Pons (tissue), 1 donor: ENCODE measurements at regions not wholly inside any gene's neighbourhood (a gene's known extent, or its start where the extent isn't known, plus 50 kb on each side); places are given as distances from the start of the nearest gene placed in this dataset.
"Not testable (repeated sequence)": the region's sequence is repeated elsewhere in the genome, so short reads cannot be mapped to it uniquely, and the experiment has no call there.

Experiments
- DNase-seq: peaks from one replicate; pipeline ENCODE4 v3.0.0-alpha.2; 2016; ENCODE audit warnings: low spot score

- DNase-seq = peak; percentile 5
Observed at GRCh38 chr14:27799066-27800028, 967.2 kb upstream of the FOXG1 start.

DNA sequence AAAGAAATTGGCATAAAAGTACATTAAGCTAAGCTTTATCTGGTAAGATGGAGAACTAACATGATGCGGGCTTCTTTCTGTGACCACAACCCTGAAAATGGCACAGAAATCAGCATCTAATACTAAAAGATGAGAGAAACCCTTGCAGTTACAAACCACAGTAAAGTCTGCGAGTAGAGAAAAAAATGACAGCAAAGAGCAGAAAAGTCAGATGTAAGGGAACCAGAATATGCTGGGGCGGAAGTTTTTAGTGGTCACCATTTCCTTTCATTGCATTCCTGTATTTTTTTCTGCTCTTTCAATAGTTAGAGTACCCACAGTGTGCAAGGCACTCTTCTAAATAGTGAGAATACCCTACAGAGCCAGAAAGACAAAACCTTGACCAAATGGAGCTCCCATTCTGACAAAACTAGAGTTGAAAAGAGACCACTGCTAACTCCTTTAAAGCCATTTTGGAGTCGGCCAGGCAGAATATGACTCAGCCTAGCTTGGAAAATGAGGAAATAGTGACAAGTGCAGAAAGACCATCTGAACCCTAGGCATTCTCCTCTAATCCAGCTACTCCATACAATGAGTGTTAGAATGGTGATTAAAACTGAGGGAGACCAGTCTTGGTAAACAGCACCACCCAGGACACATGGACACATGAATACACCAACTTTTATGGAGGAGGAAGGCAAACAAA, 948.7 kb upstream of the FOXG1 start:
- not testable (repeated sequence) for DNase-seq

GRCh38 chr14:27826149-27826548, 940.4 kb upstream of the FOXG1 start:
- DNase-seq = peak; percentile 78

- not testable (repeated sequence) for DNase-seq
Observed at GRCh38 chr14:27831978-27832377, 934.6 kb upstream of the FOXG1 start.

- DNase-seq = not testable (repeated sequence)
Observed at GRCh38 chr14:27833001-27833400, 933.6 kb upstream of the FOXG1 start.

DNA sequence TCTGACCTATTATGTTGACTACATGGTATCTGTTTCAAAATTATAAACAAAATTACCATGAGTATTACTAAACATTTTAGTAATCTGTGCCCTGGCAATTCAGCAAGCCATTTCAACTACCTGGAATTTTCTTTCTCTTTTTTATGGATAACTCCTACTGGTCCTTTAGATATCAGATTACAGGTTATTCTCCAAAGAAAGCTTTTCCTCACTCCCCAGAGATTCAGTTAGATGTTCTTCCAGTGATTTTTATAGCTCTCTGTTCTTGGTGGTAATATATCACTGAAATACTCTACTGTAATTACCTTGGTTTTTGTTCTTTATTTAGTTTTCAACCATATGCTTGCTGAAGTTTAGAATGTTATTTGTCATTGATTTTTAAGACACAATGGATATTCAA, 930.2 kb upstream of the FOXG1 start:
- no peak for DNase-seq

- DNase-seq = no peak
Observed at GRCh38 chr14:27845241-27845850, 921.2 kb upstream of the FOXG1 start.

GRCh38 chr14:27845902-27846301, 920.7 kb upstream of the FOXG1 start:
- DNase-seq = no peak

DNA sequence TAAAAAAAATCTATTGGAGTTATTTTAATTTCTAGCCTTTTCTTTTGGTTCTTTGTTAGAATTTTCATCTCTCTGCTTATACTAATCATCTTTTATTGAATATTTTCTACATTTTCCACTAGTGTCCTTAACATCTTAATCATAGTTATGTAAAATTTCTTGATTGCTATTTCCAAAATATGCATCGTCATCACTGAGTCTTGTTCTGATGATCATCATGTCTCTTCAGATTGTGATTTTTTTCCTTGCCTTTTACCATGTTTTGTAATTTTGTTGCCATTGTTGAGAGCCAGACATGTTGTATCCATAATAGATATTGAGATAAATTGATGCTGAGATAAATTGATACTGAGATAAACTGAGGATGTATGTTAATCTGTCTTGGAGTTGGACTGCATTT, 919.1 kb upstream of the FOXG1 start:
- DNase-seq = not testable (repeated sequence)

DNA sequence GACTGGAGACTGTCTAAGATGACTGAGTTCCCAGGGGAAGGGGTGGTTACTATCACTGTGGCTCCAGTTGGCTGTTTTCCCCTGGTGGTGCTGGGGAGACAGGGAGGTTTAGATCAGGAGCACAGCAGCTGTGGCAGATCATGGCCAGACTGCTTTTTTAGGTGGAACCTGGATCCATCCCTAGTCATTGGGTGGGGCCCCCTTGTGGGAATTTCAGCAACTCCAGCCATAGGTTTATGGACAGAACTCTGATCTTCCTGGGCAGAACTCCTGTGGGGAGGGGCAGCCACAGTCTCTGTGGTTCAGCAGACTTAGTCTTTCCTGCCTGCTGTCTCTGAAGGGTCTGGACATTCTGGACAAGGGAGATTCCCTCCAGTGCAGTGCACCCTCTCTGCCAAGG, 917.4 kb upstream of the FOXG1 start:
- DNase-seq = not testable (repeated sequence)

GRCh38 chr14:27862684-27863083, 903.9 kb upstream of the FOXG1 start:
- DNase-seq = no peak

GRCh38 chr14:27863166-27863565, 903.4 kb upstream of the FOXG1 start:
- DNase-seq = no peak

- DNase-seq = no peak
Observed at GRCh38 chr14:27881063-27881462, 885.5 kb upstream of the FOXG1 start.

DNA sequence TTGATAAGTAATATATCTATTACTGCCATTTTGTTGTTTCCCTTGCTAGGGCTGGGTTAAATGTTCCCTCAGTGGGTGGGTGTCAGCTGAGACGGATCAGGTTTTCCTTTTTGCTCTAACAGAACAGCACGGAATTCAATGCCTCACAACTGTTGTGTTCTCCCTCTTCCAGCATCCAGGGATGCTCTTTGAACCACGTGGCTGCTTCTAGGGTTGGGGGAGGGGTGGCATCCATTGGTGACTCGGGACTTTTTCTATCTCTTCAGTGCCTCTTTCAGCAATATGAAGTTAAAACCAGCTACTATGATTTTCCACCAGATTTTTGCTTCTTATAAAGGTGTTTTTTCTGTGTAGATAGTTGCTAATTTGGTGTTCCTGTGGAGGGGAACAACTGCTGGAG, 884.9 kb upstream of the FOXG1 start:
- DNase-seq = no peak

GRCh38 chr14:27886256-27886655, 880.3 kb upstream of the FOXG1 start:
- no peak for DNase-seq

DNA sequence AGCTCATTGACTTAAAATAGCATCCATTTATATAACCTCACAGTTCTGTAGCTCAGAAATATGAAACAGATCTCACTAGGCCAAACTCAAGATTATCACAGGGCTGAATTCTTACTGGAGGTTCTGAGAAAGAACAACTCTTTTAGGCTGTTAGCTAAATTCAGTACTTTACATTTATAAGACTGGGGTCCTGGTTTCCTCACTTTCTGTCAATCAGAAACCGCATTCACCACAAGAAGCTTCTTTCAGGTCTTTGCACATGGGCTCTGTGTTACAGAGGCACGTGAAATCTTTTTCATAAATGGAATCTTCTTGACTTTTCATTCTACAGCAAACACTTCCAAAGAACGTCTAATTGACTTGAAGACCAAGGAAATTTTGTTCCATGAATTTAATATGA, 876.3 kb upstream of the FOXG1 start:
- no peak for DNase-seq

- not testable (repeated sequence) for DNase-seq
Observed at GRCh38 chr14:27908484-27908883, 858.1 kb upstream of the FOXG1 start.

DNA sequence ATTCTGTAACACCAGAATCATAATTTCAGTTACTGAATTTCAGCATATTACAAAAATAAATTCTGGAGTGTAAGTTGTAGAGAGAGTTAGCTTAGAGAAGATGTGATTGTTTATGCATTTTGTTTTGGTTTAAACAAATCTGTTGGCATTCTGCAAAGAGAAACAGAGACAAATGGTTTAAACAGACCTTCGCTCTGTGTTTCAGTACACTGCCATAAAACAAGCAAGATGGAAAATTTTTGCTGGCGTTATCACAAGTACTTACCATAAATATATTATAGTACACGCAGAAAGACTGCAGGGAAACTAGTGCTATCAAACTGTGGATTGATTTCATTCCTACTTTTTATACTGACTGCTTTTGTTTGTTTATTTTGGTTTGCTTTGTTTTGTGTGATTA, 850.3 kb upstream of the FOXG1 start:
- peak; percentile 5 for DNase-seq

DNA sequence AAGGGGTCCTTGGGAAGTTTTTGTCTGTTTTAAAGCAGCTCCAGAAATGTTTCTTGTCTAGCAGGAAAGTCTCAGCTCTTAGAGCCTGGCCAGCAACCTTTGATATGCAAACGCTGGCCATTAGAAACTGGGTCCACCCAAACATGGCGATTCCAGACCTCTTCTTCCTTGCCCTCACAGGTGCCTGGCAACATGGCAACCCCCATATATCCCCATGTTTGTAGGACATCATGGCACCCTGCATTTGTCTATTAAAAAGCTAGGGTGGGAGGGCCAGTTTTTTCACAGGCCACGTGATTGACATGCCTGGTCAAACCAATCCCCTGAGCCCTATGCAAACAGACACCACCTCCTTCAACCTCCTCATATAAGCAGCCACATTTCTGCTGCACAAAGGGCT, 848.7 kb upstream of the FOXG1 start:
- DNase-seq = no peak

DNA sequence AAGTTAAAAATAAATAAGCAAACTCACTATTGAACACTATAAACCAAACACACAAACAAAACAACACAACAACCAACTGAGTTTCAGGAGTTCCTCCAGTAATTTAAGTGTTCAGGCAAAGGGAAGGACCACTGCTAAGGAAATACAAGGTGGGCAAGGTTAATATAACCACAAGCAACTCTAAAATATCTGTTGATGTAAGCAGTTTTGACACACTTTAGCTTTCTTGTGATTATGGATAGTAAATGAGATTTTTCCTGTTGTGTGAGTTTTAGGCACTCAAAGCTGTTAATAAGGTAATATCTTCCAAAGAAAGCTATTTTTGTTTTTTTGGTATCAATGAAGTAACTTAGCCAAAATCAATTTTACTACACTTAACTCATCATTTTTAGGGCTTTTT, 839.1 kb upstream of the FOXG1 start:
- DNase-seq = no peak

DNA sequence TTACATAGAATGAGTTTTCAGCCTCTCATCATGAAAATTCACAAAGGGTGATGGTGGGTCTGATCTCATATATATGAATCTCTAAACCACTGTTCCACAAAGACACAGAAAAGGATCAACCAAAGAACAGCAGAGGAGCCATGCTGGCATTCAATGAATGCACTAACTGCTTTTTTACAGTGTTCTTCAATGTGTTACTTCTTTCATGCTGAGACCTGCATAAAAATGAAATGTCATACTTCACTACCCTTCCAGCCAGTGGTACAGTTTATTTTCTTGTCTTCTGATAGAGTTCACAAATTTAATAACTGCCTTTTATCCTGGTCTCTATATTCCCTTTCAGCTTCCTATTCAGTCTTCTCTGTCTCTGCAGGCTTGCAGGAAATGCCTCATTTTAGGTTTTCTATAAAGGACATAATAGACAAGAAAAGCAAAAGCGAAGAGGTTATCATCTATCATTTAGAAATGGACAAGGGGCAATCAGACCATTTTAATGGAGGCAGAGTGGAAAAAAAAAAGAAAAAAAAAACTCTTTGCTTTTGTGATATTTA, 836.7 kb upstream of the FOXG1 start:
- DNase-seq = no peak

GRCh38 chr14:27938392-27938791, 828.2 kb upstream of the FOXG1 start:
- DNase-seq = no peak

GRCh38 chr14:27945512-27945911, 821.1 kb upstream of the FOXG1 start:
- no peak for DNase-seq
